ENCODE measurements at regions not wholly inside any gene's neighbourhood (a gene's known extent, or its start where the extent isn't known, plus 50 kb on each side); places are given as distances from the start of the nearest gene placed in this dataset.

DNA sequence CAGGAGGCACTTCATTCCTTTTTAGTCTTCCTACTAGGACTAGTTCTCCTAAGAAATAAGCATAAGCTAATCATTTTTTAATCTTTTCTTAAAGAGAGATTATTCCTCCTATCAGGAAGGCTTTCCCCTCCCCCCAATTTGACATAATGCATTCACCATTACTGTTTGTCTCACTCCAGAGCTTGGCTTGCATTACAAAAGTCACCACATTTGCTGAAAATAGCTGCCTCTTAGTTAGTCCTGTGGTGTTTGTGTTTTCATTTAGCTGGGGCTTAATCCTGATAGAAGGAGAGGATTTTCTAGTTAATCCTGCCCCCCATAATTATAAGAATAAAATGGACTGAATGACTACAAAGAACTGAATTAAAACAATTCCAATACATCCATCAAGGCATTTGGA, 307.1 kb upstream of the RRP15 start:
- TF ChIP-seq, protein P1, sequence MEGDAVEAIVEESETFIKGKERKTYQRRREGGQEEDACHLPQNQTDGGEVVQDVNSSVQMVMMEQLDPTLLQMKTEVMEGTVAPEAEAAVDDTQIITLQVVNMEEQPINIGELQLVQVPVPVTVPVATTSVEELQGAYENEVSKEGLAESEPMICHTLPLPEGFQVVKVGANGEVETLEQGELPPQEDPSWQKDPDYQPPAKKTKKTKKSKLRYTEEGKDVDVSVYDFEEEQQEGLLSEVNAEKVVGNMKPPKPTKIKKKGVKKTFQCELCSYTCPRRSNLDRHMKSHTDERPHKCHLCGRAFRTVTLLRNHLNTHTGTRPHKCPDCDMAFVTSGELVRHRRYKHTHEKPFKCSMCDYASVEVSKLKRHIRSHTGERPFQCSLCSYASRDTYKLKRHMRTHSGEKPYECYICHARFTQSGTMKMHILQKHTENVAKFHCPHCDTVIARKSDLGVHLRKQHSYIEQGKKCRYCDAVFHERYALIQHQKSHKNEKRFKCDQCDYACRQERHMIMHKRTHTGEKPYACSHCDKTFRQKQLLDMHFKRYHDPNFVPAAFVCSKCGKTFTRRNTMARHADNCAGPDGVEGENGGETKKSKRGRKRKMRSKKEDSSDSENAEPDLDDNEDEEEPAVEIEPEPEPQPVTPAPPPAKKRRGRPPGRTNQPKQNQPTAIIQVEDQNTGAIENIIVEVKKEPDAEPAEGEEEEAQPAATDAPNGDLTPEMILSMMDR (conservative IDR thresholded peaks at IDR 0.05; ENCODE audit: low read depth, low read length) = no peak
- TF ChIP-seq EZH2 (IDR thresholded peaks at IDR 0.05; ENCODE audit: borderline replicate concordance, low read depth, low read length, poor library complexity, severe bottlenecking) = no peak

All from A673 (cell line).